ENCODE measurements at regions not wholly inside any gene's neighbourhood (a gene's known extent, or its start where the extent isn't known, plus 50 kb on each side); places are given as distances from the start of the nearest gene placed in this dataset.

GRCh38 chr5:112570708-112571444 lies 151.8 kb upstream of the EPB41L4A start:
- Histone ChIP-seq H3K4me3 (no peak overlapping the region), H2AFZ (no peak overlapping the region), H3K4me2 (no peak overlapping the region), H3K36me3 (replicated peaks; ENCODE audit: insufficient read depth, low read depth) (no peaks in the 10 kb centered on the region), H3K79me2 (no peaks in the 10 kb centered on the region), H3K27ac (no peak overlapping the region), H4K20me1 (ENCODE audit: insufficient read depth, poor library complexity, severe bottlenecking) (no peaks in the 10 kb centered on the region), H3K9me2 (replicated peaks; ENCODE audit: insufficient read depth) (no peaks in the 10 kb centered on the region), H3K27me3 (no peaks in the 10 kb centered on the region), H3K4me1 (ENCODE audit: insufficient read depth) (no peaks in the 10 kb centered on the region), H3K9me3 (ENCODE audit: low read depth) (no peaks in the 10 kb centered on the region)
- TF ChIP-seq EZH2 (IDR thresholded peaks at IDR 0.05; ENCODE audit: borderline replicate concordance) (no peak), EZH2phosphoT487 (IDR thresholded peaks at IDR 0.05; ENCODE audit: low read depth, severe bottlenecking, unreplicated experiment) (no peak), CTCF (IDR thresholded peaks at IDR 0.05; ENCODE audit: poor library complexity) (no peak)
- no peak for DNase-seq (ENCODE audit: low spot score)
- 95% methylated on average over 4 of the region's 4 CpGs for WGBS (ENCODE audit: low lambda C conversion rate, missing lambda C conversion rate)

- DNase-seq (ENCODE audit: low spot score), result no peak
- no peaks in the 10 kb centered on the region for H3K79me2 ChIP-seq
Measured at GRCh38 chr5:112573441-112573840, 154.4 kb upstream of the EPB41L4A start.

GRCh38 chr5:112574536-112574935 lies 155.5 kb upstream of the EPB41L4A start:
- TF ChIP-seq EZH2phosphoT487 (IDR thresholded peaks at IDR 0.05; ENCODE audit: low read depth, severe bottlenecking, unreplicated experiment) (no peak), CTCF (IDR thresholded peaks at IDR 0.05; ENCODE audit: poor library complexity) (no peak), EZH2 (IDR thresholded peaks at IDR 0.05; ENCODE audit: borderline replicate concordance) (no peak)
- Histone ChIP-seq H3K9me2 (replicated peaks; ENCODE audit: insufficient read depth) (no peaks in the 10 kb centered on the region), H4K20me1 (ENCODE audit: insufficient read depth, poor library complexity, severe bottlenecking) (no peaks in the 10 kb centered on the region), H3K9me3 (ENCODE audit: low read depth) (no peaks in the 10 kb centered on the region), H2AFZ (no peak overlapping the region), H3K36me3 (replicated peaks; ENCODE audit: insufficient read depth, low read depth) (no peaks in the 10 kb centered on the region), H3K27ac (no peak overlapping the region), H3K27me3 (no peaks in the 10 kb centered on the region), H3K4me3 (no peak overlapping the region), H3K79me2 (no peaks in the 10 kb centered on the region), H3K4me1 (ENCODE audit: insufficient read depth) (no peaks in the 10 kb centered on the region), H3K4me2 (no peak overlapping the region)
- WGBS (ENCODE audit: low lambda C conversion rate, missing lambda C conversion rate), result 66% methylated on average over 3 of the region's 3 CpGs
- DNase-seq (ENCODE audit: low spot score), result no peak

More at GRCh38 chr5:112573441-112573840, 154.4 kb upstream of the EPB41L4A start:
- no peaks in the 10 kb centered on the region for H3K36me3 ChIP-seq (replicated peaks; ENCODE audit: insufficient read depth, low read depth)
- no peak overlapping the region for H3K4me2 ChIP-seq
- no peak for TF ChIP-seq CTCF (IDR thresholded peaks at IDR 0.05; ENCODE audit: poor library complexity)
- H3K9me3 ChIP-seq (ENCODE audit: low read depth), result no peaks in the 10 kb centered on the region
- H4K20me1 ChIP-seq (ENCODE audit: insufficient read depth, poor library complexity, severe bottlenecking), result no peaks in the 10 kb centered on the region
- no peak overlapping the region for H3K4me3 ChIP-seq
- no peaks in the 10 kb centered on the region for H3K27me3 ChIP-seq
- H2AFZ ChIP-seq, result no peak overlapping the region
- 89% methylated on average over 3 of the region's 3 CpGs for WGBS (ENCODE audit: low lambda C conversion rate, missing lambda C conversion rate)
- H3K9me2 ChIP-seq (replicated peaks; ENCODE audit: insufficient read depth), result no peaks in the 10 kb centered on the region
- no peak overlapping the region for H3K27ac ChIP-seq
- no peaks in the 10 kb centered on the region for H3K4me1 ChIP-seq (ENCODE audit: insufficient read depth)
